H9 (cell line): ENCODE measurements at regions not wholly inside any gene's neighbourhood (a gene's known extent, or its start where the extent isn't known, plus 50 kb on each side); places are given as distances from the start of the nearest gene placed in this dataset.

Experiments used
- DNase-seq: peaks from one replicate; pipeline ENCODE4 v3.0.0-alpha.2; 2017
- H2AFZ ChIP-seq: one replicate; pipeline ENCODE4 v1.6.1; 2013; ENCODE audit warnings: mild to moderate bottlenecking, low read length, control low read depth, moderate library complexity
- H2AK5ac ChIP-seq: 2 replicates; pipeline ENCODE4 v1.6.1; 2013; ENCODE audit warnings: low read length, control low read depth, mixed read lengths; ENCODE audit not compliant: insufficient read length
- H2BK120ac ChIP-seq: one replicate; pipeline ENCODE4 v1.6.1; 2013; ENCODE audit warnings: low read depth, mild to moderate bottlenecking, low read length, control low read depth, inconsistent platforms; ENCODE audit not compliant: poor library complexity, severe bottlenecking
- H2BK12ac ChIP-seq: 2 replicates; pipeline ENCODE4 v1.6.1; 2013; ENCODE audit warnings: low read length, control low read depth, mixed read lengths, low read depth; ENCODE audit not compliant: insufficient read length
- H2BK15ac ChIP-seq: 2 replicates; pipeline ENCODE4 v1.6.1; 2013; ENCODE audit warnings: low read depth, low read length, control low read depth
- H2BK20ac ChIP-seq: one replicate; pipeline ENCODE4 v1.6.1; 2013; ENCODE audit warnings: low read depth, mild to moderate bottlenecking, low read length, control low read depth, inconsistent platforms; ENCODE audit not compliant: poor library complexity, severe bottlenecking
- H2BK5ac ChIP-seq: 2 replicates; pipeline ENCODE4 v1.6.1; 2013; ENCODE audit warnings: low read length, control low read depth, mixed read lengths; ENCODE audit not compliant: insufficient read length
- H3K14ac ChIP-seq: 2 replicates; pipeline ENCODE4 v1.6.1; 2013; ENCODE audit warnings: low read length, control low read depth; ENCODE audit not compliant: insufficient read depth
- H3K18ac ChIP-seq: 2 replicates; pipeline ENCODE4 v1.6.1; 2013; ENCODE audit warnings: low read depth, mild to moderate bottlenecking, mixed read lengths, low read length, control low read depth; ENCODE audit not compliant: insufficient read length
- H3K23ac ChIP-seq: 2 replicates; pipeline ENCODE4 v1.6.1; 2013; ENCODE audit warnings: low read length, control low read depth, mixed read lengths, low read depth; ENCODE audit not compliant: insufficient read length
- H3K23me2 ChIP-seq: 2 replicates; pipeline ENCODE4 v1.6.1; 2013; ENCODE audit warnings: low read depth, mild to moderate bottlenecking, mixed read lengths, low read length, control low read depth; ENCODE audit not compliant: insufficient read length, poor library complexity, severe bottlenecking
- H3K27ac ChIP-seq: 2 replicates; pipeline ENCODE4 v1.5.1; 2013; ENCODE audit warnings: low read length, control low read depth, mixed read lengths, low read depth; ENCODE audit not compliant: insufficient read length
- H3K27me3 ChIP-seq: 2 replicates; pipeline ENCODE4 v1.6.1; 2013; ENCODE audit warnings: low read length, control low read depth, inconsistent platforms; ENCODE audit not compliant: insufficient read depth
- H3K4ac ChIP-seq: 2 replicates; pipeline ENCODE4 v1.6.1; 2013; ENCODE audit warnings: low read depth, mild to moderate bottlenecking, control low read depth, inconsistent platforms, low read length, moderate library complexity
- H3K4me1 ChIP-seq: 2 replicates; pipeline ENCODE4 v1.6.1; 2013; ENCODE audit warnings: low read length, control low read depth, inconsistent platforms; ENCODE audit not compliant: insufficient read depth
- H3K4me2 ChIP-seq: 2 replicates; pipeline ENCODE4 v1.6.1; 2013; ENCODE audit warnings: low read length, control low read depth, mixed read lengths; ENCODE audit not compliant: insufficient read length, insufficient read depth
- H3K56ac ChIP-seq: 2 replicates; pipeline ENCODE4 v1.6.1; 2013; ENCODE audit warnings: low read depth, mild to moderate bottlenecking, mixed read lengths, low read length, control low read depth; ENCODE audit not compliant: insufficient read length
- H3K79me1 ChIP-seq: 2 replicates; pipeline ENCODE4 v1.6.1; 2013; ENCODE audit warnings: low read depth, mild to moderate bottlenecking, moderate library complexity, low read length, control low read depth, inconsistent platforms; ENCODE audit not compliant: insufficient read depth, poor library complexity, severe bottlenecking
- H3K79me2 ChIP-seq: 2 replicates; pipeline ENCODE4 v1.6.1; 2013; ENCODE audit warnings: low read length, control low read depth, inconsistent platforms; ENCODE audit not compliant: insufficient read depth
- H3K9ac ChIP-seq: 2 replicates; pipeline ENCODE4 v1.6.1; 2013; ENCODE audit warnings: low read length, control low read depth, mixed read lengths; ENCODE audit not compliant: insufficient read length; ENCODE audit errors: extremely low read depth
- H3K9me3 ChIP-seq: one replicate; pipeline ENCODE4 v1.6.1; 2013; ENCODE audit warnings: low read depth, low read length, inconsistent platforms; ENCODE audit not compliant: control insufficient read depth
- H3T11ph ChIP-seq: one replicate; pipeline ENCODE4 v1.6.1; 2013; ENCODE audit warnings: mild to moderate bottlenecking, low read length, control low read depth, inconsistent platforms
- H4K20me1 ChIP-seq: one replicate; pipeline ENCODE4 v1.6.1; 2013; ENCODE audit not compliant: control insufficient read depth, insufficient read length, insufficient read depth
- H4K5ac ChIP-seq: 2 replicates; pipeline ENCODE4 v1.6.1; 2013; ENCODE audit warnings: low read depth, mild to moderate bottlenecking, mixed read lengths, low read length, control low read depth; ENCODE audit not compliant: insufficient read length
- H4K8ac ChIP-seq: replicated peaks from 2 replicates; pipeline ENCODE4 v1.6.1; 2013; ENCODE audit warnings: low read length, control low read depth, mixed read lengths, low read depth; ENCODE audit not compliant: insufficient read length
- H4K91ac ChIP-seq: 2 replicates; pipeline ENCODE4 v1.6.1; 2013; ENCODE audit warnings: low read depth, mild to moderate bottlenecking, moderate library complexity, mixed read lengths, low read length, control low read depth; ENCODE audit not compliant: insufficient read length
- H3K27ac Mint-ChIP-seq, 3 experiments: 2 replicates in 2 of 3; 3 replicates in 1 of 3; pipeline ENCODE4 v1.8.0; 2020 to 2021; ENCODE audit warnings: mixed read lengths in 3 of 3, mild to moderate bottlenecking in 1 of 3, moderate library complexity in 1 of 3
- H3K27me3 Mint-ChIP-seq: 2 replicates; pipeline ENCODE4 v1.8.0; 2021; ENCODE audit warnings: low read depth, mild to moderate bottlenecking, moderate library complexity, mixed read lengths
- H3K36me3 Mint-ChIP-seq, 3 experiments: 2 replicates in 2 of 3; 3 replicates in 1 of 3; pipeline ENCODE4 v1.8.0; 2020 to 2021; ENCODE audit warnings: low read depth in 3 of 3, mixed read lengths in 3 of 3; ENCODE audit not compliant: insufficient read depth in 1 of 3
- H3K4me1 Mint-ChIP-seq, 2 experiments: 2 replicates each; pipeline ENCODE4 v1.8.0; 2020; ENCODE audit warnings: mixed read lengths in 2 of 2
- H3K4me3 Mint-ChIP-seq, 2 experiments: 2 replicates in 1 of 2; 3 replicates in 1 of 2; pipeline ENCODE4 v1.8.0; 2020 to 2021; ENCODE audit warnings: mild to moderate bottlenecking in 2 of 2, mixed read lengths in 2 of 2, moderate library complexity in 1 of 2
- H3K9me3 Mint-ChIP-seq, 2 experiments: 2 replicates in 1 of 2; 3 replicates in 1 of 2; pipeline ENCODE4 v1.8.0; 2020; ENCODE audit warnings: mild to moderate bottlenecking in 2 of 2, mixed read lengths in 2 of 2, moderate library complexity in 1 of 2
- CTCF ChIP-seq: fragments of 200-600 bp; sonication (generic); conservative IDR thresholded peaks from 3 replicates; pipeline ENCODE4 v1.8.0; 2021; ENCODE audit warnings: antibody characterized with exemption, mild to moderate bottlenecking
- WGBS: extraction: QIAGEN DNeasy Blood & Tissue Kit; methylation state at CpG from one replicate; pipeline ENCODE4 v1.1.7; 2013; ENCODE audit warnings: missing lambda C conversion rate, low lambda C conversion rate, mixed read lengths; ENCODE audit not compliant: insufficient read length; ENCODE audit errors: extremely low coverage; 5-methylcytosine and 5-hydroxymethylcytosine counted together

GRCh38 chr11:10990637-10991193, 132.9 kb upstream of the ZBED5 start:
- H2AK5ac ChIP-seq = no peak overlapping the region
- H3K56ac ChIP-seq = no peak overlapping the region
- no peak for DNase-seq
- no peak for TF ChIP-seq CTCF
- H3T11ph ChIP-seq = no peak overlapping the region
- no peaks in the 10 kb centered on the region for H3K79me1 ChIP-seq
- H3K27ac ChIP-seq = no peak overlapping the region
- no peak overlapping the region for H2BK5ac ChIP-seq
- no peak overlapping the region for H2BK120ac ChIP-seq
- Mint-ChIP-seq H3K4me3 (no peak overlapping the region), H3K27ac (no peak overlapping the region), H3K9me3 (peaks cover 3 to 4% of the 10 kb centered on the region in 2 experiments; a peak in 3 of 5 replicates), H3K27me3 (peaks cover 4% of the 10 kb centered on the region; the same call in 1 of the 2 replicates), H3K36me3 (0 out of 7 replicates have a peak, but pooled peaks cover 0 to 4% (median 0%) of the 10 kb centered on the region in 3 experiments), H3K4me1 (peaks cover 3 to 7% of the 10 kb centered on the region in 2 experiments; a peak in 3 of 4 replicates)
- no peaks in the 10 kb centered on the region for H3K23me2 ChIP-seq
- H4K91ac ChIP-seq = no peak overlapping the region
- no CpG with 5 or more reads among the region's 3 CpGs for WGBS
- no peak overlapping the region for H3K4me2 ChIP-seq
- no peaks in the 10 kb centered on the region for H3K79me2 ChIP-seq
- no peak overlapping the region for H2BK12ac ChIP-seq
- no peaks in the 10 kb centered on the region for H3K9me3 ChIP-seq
- no peak overlapping the region for H3K18ac ChIP-seq
- H3K9ac ChIP-seq = no peak overlapping the region
- no peaks in the 10 kb centered on the region for H3K4me1 ChIP-seq
- no peak overlapping the region for H3K23ac ChIP-seq
- no peak overlapping the region for H2BK15ac ChIP-seq
- no peak overlapping the region for H2BK20ac ChIP-seq
- no peak overlapping the region for H4K5ac ChIP-seq
- no peaks in the 10 kb centered on the region for H4K20me1 ChIP-seq
- H3K4ac ChIP-seq = no peak overlapping the region
- no peak overlapping the region for H3K14ac ChIP-seq
- no peak overlapping the region for H2AFZ ChIP-seq
- no peak overlapping the region for H4K8ac ChIP-seq
- no peaks in the 10 kb centered on the region for H3K27me3 ChIP-seq
